GOT3 (cell line): ENCODE measurements at regions not wholly inside any gene's neighbourhood (a gene's known extent, or its start where the extent isn't known, plus 50 kb on each side); places are given as distances from the start of the nearest gene placed in this dataset.

Experiments
- DNase-seq: peaks from one replicate; lab custom pipeline; 2025; ENCODE audit warnings: mixed read lengths; lab: John Stamatoyannopoulos, UW

DNA sequence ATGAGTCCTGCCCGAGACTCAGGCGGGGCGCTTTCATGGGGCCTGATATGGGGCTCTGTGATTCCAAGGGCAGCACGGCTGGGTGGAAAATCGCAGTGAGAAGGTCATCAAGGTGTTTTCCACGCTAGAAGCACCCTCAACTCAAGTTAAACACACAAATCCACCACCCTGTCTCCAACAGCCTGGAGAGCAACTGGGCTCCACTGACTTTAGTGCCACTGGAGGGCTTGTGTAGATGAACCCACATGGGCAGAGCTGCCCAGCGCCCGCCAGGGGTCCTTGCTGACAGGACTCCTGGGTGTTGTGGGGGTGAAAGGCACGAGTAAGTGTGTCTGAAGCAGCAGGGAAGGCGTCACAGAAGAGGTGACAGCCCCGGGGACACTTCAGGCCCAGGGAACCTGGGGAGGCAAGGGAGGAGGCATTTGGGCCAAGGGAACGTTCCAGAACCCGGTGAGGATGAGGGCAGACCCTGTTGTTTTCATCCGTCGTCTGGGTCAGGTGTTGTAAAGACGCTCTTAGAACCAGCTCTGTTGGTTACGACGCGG lies 51.8 kb upstream of the CTDP1 start:
- no peak for DNase-seq

DNA sequence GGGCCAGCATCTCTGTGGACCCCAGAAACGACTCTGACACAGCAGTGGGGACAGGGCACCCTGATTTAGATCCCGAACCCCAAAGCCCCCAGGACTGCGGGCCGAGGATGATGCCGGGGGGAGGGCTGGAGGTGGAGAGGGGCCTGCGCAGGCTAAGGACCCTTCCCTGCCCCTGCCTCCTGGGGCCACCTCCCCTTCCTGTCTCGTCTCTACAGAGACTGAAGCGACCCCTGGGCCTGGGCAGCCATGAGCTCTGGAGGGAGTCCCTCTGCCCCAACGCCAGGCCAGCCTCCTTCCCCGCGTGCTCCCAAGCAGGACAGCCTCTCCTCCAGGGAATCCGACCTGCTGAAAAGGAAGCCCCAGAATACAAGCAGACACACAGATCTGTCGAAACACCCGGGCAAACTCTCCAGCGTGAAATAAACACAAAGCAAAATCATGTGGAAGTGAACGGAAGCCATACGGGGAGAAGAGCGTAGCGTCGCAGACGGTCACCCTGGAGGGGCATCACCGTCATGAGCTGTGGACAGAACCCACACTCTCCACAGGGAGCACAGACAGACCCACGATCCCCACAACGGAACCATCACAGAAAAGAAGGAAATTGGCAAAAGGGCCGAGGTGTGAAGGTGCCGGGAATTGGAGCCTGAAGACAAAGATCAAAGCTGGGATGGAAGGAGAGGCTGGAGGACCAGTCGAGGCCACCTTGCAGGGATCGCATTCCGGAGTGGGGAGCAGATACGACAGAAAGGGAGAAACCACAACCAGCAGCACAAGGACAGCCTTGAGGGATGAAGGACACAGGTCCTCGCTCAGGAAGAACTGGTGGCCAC lies 51.0 kb upstream of the CTDP1 start:
- no peak for DNase-seq

DNA sequence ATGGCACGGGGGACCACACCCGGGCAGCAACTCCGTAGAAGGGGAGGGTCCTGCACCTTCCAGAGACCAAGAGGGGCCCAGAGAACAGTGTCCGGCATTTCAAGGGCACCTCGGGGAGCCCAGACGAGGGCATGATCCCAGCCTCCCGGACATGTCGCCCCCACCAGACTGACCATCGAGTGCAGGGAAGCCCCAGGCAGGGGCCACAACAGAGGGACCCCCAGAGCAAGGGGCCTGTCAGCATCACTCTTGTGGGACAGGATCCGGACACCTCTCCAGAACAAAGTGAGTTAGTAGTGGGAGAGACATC lies 50.4 kb upstream of the CTDP1 start:
- DNase-seq: no peak

DNA sequence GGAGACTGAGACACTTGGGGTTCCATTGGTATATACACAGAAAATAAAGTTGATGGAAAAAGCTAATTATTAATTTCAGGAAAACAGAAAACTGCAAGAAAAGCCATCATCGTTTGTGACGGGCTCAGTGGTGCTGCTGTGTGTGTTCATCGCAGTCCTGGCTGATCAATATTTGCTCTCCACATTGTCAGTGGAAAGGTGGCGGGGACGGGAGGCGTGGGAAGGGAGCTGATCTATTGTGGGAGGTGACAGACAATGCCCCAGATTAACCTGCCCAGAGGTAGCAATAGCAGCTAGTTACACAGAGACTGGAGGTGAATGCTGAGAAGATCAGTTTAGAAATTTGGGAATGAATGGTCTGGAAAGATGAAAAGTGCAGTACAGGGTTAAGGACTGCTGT lies 50.0 kb upstream of the CTDP1 start:
- DNase-seq: no peak
